Fibroblast of peridontal ligament (primary cell): ENCODE measurements at regions not wholly inside any gene's neighbourhood (a gene's known extent, or its start where the extent isn't known, plus 50 kb on each side); places are given as distances from the start of the nearest gene placed in this dataset.
A peak's percentile ranks its signal among the peaks of the same experiment; 100 is the strongest.

Experiments used
- DNase-seq: peaks from one replicate; pipeline ENCODE4 v3.0.0-alpha.2; 2010; ENCODE audit errors: extremely low read depth

DNA sequence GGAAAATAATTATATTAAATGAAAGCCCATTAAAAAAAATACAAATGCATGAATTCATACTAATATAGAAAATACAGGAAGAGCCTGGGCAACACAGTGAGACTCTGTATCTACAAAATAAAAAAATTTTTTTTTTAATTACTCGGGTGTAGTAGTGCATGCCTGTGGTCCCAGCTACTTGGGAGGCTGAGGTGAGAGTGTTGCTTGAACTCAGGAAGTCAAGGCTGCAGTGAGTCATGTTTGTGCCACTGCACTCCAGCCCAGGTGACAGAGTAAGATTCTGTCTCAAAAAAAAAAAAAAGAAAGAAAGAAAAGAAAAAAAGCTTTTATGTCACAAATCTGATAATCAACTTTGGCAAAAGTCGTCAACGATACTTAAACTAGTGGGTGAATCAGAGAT lies 80.6 kb upstream of the PLEKHA5 start:
- DNase-seq: no peak

DNA sequence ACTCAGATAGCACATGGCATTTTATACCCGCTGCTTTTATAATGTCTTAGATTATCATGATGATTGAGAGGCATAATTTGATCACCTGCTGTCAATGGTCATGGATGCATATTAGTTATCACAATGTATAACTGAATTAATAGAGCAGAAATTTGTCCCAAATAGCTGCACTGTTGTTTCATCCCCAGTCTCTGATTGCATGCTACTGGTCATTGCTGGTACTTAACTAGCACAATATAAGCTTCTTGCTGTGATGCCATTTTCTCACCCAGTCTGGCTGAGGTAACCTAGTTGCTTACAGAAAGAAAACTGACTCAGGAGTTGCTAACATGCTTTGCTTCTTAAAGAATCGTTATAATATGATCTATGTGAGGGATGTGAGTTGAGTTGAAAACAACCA lies 76.8 kb upstream of the PLEKHA5 start:
- no peak for DNase-seq

DNA sequence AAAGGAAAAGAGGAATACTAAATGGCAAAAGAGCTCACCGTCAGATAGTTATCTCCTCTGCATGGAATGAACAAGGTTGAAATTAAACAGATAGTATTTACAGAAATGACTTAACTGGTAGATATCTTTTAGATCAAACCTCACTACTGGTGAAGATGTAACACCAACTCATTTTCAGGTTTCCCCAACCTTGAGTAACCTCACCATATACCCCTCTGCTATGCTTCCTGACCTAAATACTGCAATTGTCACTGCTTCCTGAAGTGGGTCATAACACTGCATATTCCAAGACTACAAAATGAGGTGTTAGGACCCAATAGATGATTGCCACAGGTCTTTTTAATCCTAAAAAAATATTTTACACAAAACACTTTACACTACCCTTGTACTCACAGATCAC lies 76.3 kb upstream of the PLEKHA5 start:
- DNase-seq: no peak

DNA sequence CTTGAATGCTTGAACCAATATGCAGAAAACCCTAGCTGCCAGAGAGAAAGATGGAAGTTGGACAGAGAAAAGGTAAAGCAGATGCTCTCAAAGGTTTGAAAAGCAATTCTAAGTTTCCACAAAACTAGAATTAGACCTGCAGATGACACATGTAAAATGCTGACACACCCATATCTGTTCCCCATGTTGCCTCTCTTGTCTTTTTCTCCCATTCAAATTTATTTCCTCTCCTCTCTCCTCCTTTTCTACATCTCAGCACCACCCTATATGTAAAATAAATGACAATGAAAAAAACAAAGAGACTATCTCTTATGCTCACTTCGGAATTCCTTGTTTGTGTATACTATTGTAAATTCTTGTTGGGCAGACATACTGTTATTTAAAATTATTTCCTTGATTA lies 75.5 kb upstream of the PLEKHA5 start:
- DNase-seq: no peak

DNA sequence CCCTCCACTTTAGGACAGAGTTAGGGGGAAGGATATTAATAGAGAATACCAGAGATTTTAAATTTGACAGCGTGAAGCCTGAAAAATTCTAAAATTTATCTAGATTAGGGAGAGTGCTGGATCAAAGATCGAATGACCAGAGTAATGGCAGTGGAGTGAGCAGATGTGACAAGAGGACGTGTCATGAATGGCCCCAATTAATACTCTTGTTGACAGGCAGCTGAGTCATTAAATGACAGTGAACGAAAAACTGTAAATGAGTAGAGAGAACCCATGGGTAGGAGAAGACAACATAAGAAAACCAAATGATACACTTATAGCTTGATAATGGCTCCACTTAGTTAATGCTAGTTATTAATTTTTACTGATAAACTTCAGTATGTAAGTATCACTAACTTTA lies 73.9 kb upstream of the PLEKHA5 start:
- DNase-seq: no peak

DNA sequence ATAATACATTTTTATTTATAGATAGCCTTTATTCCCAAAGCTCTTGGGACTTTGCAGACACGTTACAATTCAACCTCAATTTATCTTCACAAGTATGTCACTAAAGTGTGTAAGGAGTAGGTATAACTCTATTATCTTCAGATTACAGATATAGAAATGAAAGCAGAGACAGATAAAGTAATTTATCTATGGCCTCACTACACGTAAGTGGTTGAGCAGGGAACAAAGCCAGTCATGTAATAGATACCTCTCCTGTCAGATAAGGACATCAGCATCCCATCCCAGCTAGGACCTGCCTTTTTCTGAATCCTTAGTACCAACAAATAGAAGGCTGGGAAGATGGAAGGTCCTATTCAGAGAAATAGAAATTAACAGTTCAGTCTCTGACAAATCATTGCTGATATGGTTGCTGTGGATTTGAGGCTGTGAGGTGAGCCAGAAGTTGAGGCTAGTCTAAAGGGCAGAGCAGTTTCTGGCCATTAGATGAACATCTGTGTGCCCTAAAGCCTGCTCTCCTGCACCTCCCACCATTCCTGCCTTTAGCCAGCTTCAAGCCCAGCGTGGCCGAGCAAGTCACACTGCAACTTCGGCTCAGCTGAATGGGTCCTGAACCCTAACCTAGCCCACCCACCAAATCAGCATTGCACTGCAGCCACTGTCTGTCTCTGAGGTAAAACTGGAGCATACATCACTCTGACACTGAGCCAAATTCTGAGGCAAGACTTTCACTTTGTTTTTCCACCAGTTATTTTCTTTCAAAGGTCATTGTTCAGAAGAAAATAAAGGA lies 71.1 kb upstream of the PLEKHA5 start:
- peak; percentile 52 for DNase-seq

DNA sequence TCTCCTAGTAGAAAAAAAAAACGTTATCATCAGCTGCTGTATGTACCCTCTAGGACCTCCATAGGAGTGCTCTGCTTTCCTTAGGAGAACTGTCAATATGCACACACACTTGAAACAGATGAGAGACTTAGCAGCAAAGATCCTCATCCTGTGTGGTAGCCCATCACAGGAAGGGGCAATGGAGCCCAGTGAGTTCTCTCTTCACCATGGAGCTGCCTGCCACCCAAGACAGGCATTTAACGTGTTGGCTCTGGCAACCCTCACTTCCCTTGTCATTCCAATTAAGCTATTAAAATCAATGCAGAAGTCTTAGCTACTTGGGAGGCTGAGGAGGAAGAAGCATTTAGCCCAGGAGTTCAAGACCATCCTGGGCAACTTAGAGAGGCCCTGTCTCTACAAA lies 64.8 kb upstream of the PLEKHA5 start:
- no peak for DNase-seq

DNA sequence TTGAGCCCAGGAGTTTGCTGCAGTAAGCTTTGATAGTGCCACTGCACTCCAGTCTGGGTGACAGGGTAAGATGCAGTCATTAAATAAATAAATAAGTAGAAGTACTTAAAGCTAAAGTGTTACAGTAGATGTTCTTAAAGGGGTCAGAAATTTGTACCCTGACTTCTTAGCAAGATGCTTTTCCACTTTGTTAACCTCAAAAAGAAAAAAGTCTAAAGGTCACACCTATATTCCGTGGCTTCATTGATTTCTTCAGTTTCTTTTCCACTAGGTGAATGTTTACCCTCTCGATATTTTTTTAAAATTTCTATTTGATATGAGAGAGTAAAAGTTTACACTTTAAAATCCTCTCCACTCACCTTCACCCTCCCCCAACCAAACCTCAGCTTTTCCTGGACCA lies 64.3 kb upstream of the PLEKHA5 start:
- no peak for DNase-seq

DNA sequence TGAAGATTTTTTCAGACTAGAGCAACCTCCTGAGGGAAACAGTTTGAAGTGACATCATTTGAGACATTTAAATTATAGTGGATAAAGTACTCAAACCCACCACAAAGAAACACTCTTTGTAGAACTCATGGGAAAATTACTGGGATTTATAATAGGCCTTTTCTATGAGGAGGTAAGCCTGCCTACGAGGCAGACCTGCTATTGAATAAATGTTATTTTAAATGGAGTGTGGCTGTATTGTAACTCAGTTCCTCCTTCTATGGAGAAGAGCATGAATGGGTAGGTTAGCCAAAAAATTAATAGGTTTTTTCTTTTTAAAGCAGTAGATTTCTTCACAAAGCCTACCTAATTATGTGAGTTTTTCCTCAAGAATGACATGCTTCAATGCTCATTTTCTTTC lies 63.7 kb upstream of the PLEKHA5 start:
- DNase-seq: no peak

DNA sequence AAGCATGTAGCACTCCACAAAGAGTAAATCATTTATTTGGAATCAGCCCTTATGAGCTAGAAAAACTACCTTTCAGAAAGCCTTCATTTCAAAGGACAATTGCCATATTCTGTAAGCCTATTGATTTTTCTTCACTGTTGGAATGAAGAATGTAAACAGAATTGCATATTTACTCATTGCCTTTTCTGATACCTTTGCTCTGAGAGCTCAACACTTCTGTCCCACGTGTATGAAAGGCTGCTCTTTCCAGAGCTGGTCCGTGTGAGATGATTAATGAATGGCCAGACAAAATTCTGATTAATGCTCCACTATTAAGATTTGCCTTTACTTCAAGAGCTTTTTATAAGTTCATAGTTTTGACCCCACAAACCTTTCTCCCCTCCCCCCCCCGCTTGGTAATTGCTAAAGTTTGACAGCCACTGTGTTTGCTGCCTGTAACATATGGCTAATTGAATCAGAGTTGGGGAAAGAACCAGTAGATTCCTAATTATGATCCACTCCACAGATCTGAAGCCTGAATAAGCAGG lies 63.0 kb upstream of the PLEKHA5 start:
- DNase-seq: no peak

DNA sequence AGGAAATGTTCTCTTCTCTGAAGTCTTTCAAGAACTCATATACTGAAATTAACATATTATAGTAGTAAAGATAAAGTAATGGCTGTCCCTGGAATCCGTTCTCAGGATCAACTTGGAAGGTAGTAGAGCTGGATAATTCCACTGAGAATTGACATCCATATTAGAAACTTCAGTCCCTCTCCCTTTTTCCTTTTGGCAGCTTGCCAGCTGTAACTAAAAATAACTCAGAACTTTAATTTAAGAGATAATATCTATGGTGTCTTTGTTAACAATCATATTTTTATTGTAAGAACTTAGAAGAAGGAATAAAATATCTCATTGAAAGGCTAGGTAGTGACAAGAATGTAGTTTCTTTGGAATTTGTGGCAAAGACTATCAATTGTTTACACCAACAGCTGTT lies 61.4 kb upstream of the PLEKHA5 start:
- no peak for DNase-seq

DNA sequence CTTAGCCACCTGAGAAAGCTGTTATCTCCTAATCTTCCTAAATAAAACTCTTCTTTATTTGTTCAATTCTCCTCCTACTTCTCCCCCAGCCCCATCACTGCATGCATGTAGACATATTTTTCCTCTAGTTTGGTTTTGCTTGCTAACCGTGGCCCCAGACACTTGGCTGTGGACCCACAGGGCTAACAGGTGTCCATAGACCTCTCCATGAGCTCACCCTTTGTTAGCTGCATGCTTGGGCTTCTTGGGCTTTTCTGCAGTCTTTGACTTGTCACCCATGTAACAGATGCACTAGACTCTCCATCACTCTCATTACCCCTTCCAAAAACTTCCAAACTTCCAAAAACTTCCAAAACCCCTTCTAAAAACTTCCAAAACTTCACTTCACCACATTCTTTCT lies 59.2 kb upstream of the PLEKHA5 start:
- no peak for DNase-seq

DNA sequence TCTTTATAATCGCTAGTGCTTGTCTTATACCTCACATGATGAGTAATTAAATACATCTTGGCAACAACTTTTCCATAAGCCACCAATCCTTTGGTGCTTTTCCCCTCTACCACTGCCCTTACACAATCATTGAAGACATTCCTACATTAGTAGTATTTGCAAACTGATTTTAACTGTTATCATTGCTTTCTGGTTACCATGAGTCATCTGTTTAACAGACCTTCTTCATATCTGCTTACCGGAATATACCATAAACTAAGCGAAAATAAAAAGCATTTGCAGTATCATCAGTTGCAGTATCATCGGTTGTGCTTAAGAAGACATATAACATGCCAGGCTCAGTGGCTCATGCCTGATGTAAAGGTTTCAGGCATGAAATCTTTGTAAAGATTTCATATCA lies 54.8 kb upstream of the PLEKHA5 start:
- peak; percentile 18 for DNase-seq

DNA sequence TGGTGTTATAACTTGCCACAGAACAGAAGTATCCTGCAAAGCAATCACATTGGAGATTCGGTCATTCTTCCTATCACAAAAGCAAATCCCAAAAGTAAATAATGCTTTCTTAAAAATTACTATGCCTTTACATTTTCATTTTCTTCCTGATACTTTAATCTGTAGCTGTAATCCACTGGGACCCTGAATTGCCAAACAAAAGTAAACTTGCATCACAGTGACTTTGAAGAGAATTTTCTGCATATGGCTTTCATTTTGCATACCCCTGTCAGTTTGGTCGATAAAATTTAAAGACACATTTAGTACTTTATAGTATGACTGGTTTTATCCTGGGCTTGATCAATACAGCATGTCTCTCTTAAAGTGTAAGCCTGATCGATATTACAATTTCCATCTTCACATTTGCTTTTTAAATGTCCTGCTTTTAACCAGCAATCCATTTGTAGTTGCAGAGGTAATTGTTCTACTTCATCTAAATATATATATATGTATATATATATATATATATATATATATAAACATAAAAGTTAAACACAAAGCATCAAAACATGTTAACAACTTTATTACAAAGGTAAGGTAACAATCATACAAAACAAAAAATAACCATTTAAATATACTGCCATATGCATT lies 53.7 kb upstream of the PLEKHA5 start:
- DNase-seq: peak; percentile 76
